ENCODE measurements at regions not wholly inside any gene's neighbourhood (a gene's known extent, or its start where the extent isn't known, plus 50 kb on each side); places are given as distances from the start of the nearest gene placed in this dataset.

- TF ChIP-seq CTCF (conservative IDR thresholded peaks at IDR 0.05) = no peak
- no peak overlapping the region for H3K27ac ChIP-seq
Measured at GRCh38 chr4:11010624-11011023, 326.1 kb upstream of the CLNK start.

GRCh38 chr4:11009281-11009680, 324.7 kb upstream of the CLNK start:
- no peak overlapping the region for H3K27ac ChIP-seq
- TF ChIP-seq CTCF (conservative IDR thresholded peaks at IDR 0.05) = no peak

- TF ChIP-seq CTCF (conservative IDR thresholded peaks at IDR 0.05) = no peak
Measured at GRCh38 chr4:11005300-11005699, 320.7 kb upstream of the CLNK start.

GRCh38 chr4:11004818-11005217, 320.2 kb upstream of the CLNK start:
- H3K27ac ChIP-seq = no peak overlapping the region
- TF ChIP-seq CTCF (conservative IDR thresholded peaks at IDR 0.05) = no peak

More at GRCh38 chr4:11005300-11005699, 320.7 kb upstream of the CLNK start:
- no peak overlapping the region for H3K27ac ChIP-seq

- H3K27ac ChIP-seq = no peak overlapping the region
- TF ChIP-seq CTCF (conservative IDR thresholded peaks at IDR 0.05) = no peak
Measured at GRCh38 chr4:11002961-11003360, 318.4 kb upstream of the CLNK start.

- no peak for TF ChIP-seq CTCF (conservative IDR thresholded peaks at IDR 0.05)
- no peak overlapping the region for H3K27ac ChIP-seq
Measured at GRCh38 chr4:10998846-10999245, 314.3 kb upstream of the CLNK start.

- no peak overlapping the region for H3K27ac ChIP-seq
- TF ChIP-seq CTCF (conservative IDR thresholded peaks at IDR 0.05) = no peak
Measured at GRCh38 chr4:10984815-10985214, 300.2 kb upstream of the CLNK start.
